Stimulated activated naive B cell treated with anti-CD40 and anti-IgM and Interleukin-4, amounts not matched to agents 10 μg/mL and 1 μg/mL and 100 μg/mL, for 72 hours (primary cell): ENCODE measurements at regions not wholly inside any gene's neighbourhood (a gene's known extent, or its start where the extent isn't known, plus 50 kb on each side); places are given as distances from the start of the nearest gene placed in this dataset.

Source experiments
- ATAC-seq, 2 donors: fragments of 150-1000 bp; cut with Tn5 transposase; replicated peaks; 2 replicates each; pipeline ENCODE4 v1.10.0; 2021; ENCODE audit warnings: moderate library complexity in 1 of 2
- DNase-seq: peaks from one replicate; pipeline ENCODE4 v3.0.0; 2021
- H3K27ac Mint-ChIP-seq: one replicate; pipeline ENCODE4 v1.8.0; 2022; ENCODE audit warnings: mild to moderate bottlenecking, mixed read lengths
- H3K27me3 Mint-ChIP-seq, 2 donors: one replicate each; pipeline ENCODE4 v1.8.0; 2022; ENCODE audit warnings: mixed read lengths in 2 of 2
- H3K36me3 Mint-ChIP-seq, 2 donors: one replicate each; pipeline ENCODE4 v1.8.0; 2022; ENCODE audit warnings: mixed read lengths in 2 of 2, mild to moderate bottlenecking in 1 of 2
- H3K4me1 Mint-ChIP-seq, 2 donors: one replicate each; pipeline ENCODE4 v1.8.0; 2022; ENCODE audit warnings: mixed read lengths in 2 of 2, mild to moderate bottlenecking in 1 of 2
- H3K4me3 Mint-ChIP-seq, 2 donors: one replicate each; pipeline ENCODE4 v1.8.0; 2022; ENCODE audit warnings: mild to moderate bottlenecking in 2 of 2, mixed read lengths in 2 of 2, moderate library complexity in 1 of 2
- H3K9me3 Mint-ChIP-seq, 2 donors: one replicate each; pipeline ENCODE4 v1.8.0; 2022; ENCODE audit warnings: mixed read lengths in 2 of 2, mild to moderate bottlenecking in 1 of 2

- Mint-ChIP-seq H3K4me1 (no peaks in the 10 kb centered on the region), H3K36me3 (no peaks in the 10 kb centered on the region), H3K4me3 (no peak overlapping the region), H3K27ac (no peak overlapping the region), H3K27me3 (no peaks in the 10 kb centered on the region), H3K9me3 (peaks cover 3 to 7% of the 10 kb centered on the region in 2 donors)
- DNase-seq = no peak
- ATAC-seq = no peak
Observed at GRCh38 chr13:89577301-89577700, 1770.2 kb upstream of the MIR17HG start.

DNA sequence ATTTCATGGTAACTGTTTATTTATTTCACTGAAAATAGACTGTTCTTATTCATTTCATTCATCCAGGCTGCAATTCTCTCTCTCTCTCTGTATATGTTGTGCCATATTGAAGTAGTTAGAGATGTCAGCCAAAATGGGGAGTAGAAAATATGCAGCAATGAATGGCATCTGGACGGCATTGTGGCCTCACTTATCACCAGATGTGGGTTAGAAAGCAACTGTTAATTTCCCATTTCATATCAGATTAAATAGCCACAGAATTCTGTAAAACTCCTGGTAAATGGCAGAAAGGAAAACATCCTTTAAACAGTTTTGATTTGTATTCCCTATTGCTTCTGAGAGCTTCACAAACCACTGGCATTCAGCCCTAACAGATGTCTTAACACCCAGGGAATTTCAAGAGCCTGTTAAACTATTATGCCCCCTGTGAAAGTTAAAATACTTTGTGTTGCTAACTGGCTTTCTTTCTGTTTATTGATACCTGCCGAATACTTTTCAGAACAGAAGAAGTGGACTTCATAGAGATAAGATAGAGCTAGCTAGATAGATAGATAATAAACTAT lies 1763.3 kb upstream of the MIR17HG start:
- Mint-ChIP-seq H3K27me3 (no peaks in the 10 kb centered on the region), H3K4me3 (no peak overlapping the region), H3K27ac (no peak overlapping the region), H3K4me1 (no peaks in the 10 kb centered on the region), H3K9me3 (peaks cover 0 to 6% of the 10 kb centered on the region in 2 donors), H3K36me3 (no peaks in the 10 kb centered on the region)
- ATAC-seq (no peak), DNase-seq (no peak)

- H3K9me3 Mint-ChIP-seq = peaks cover 10 to 14% of the 10 kb centered on the region in 2 donors
- H3K27ac Mint-ChIP-seq = no peak overlapping the region
- no peaks in the 10 kb centered on the region for H3K4me1 Mint-ChIP-seq
- no peaks in the 10 kb centered on the region for H3K36me3 Mint-ChIP-seq
- no peak overlapping the region for H3K4me3 Mint-ChIP-seq
- H3K27me3 Mint-ChIP-seq = no peaks in the 10 kb centered on the region
- ATAC-seq (no peak), DNase-seq (no peak)
Observed at GRCh38 chr13:89602655-89603054, 1744.8 kb upstream of the MIR17HG start.

GRCh38 chr13:89603187-89603586 lies 1744.3 kb upstream of the MIR17HG start:
- no peak for ATAC-seq
- H3K9me3 Mint-ChIP-seq = peaks cover 14% of the 10 kb centered on the region in 2 donors
- DNase-seq = no peak
- H3K4me3 Mint-ChIP-seq = no peak overlapping the region
- no peaks in the 10 kb centered on the region for H3K27me3 Mint-ChIP-seq
- no peaks in the 10 kb centered on the region for H3K36me3 Mint-ChIP-seq
- H3K4me1 Mint-ChIP-seq = no peaks in the 10 kb centered on the region
- H3K27ac Mint-ChIP-seq = no peak overlapping the region

GRCh38 chr13:89609318-89609717 lies 1738.2 kb upstream of the MIR17HG start:
- ATAC-seq (no peak), DNase-seq (no peak)
- no peak overlapping the region for H3K4me3 Mint-ChIP-seq
- peaks cover 4 to 11% of the 10 kb centered on the region in 2 donors for H3K9me3 Mint-ChIP-seq
- no peak overlapping the region for H3K27ac Mint-ChIP-seq
- no peaks in the 10 kb centered on the region for H3K4me1 Mint-ChIP-seq
- H3K27me3 Mint-ChIP-seq = no peaks in the 10 kb centered on the region
- no peaks in the 10 kb centered on the region for H3K36me3 Mint-ChIP-seq

DNA sequence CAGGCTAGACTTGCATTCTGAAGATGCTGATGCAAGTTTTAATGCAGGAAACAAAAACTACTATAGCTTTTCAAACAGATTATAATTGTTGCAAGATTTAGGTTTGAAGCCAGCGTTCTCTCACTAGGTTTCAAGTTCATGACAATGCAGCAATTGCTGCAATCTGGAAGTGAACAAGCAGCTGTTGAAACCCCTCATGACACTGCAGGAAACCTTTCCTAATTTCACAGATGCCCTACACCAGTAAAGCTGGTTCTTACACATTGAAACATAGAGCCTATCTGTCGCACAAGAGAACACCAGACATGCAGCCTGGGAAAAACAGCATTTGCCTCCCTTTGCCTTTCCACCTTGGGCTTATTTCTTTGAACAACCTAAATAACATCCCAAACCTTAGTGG lies 1737.2 kb upstream of the MIR17HG start:
- Mint-ChIP-seq H3K4me3 (no peak overlapping the region), H3K9me3 (peaks cover 4 to 10% of the 10 kb centered on the region in 2 donors), H3K27me3 (no peaks in the 10 kb centered on the region), H3K4me1 (no peaks in the 10 kb centered on the region), H3K27ac (no peak overlapping the region), H3K36me3 (no peaks in the 10 kb centered on the region)
- DNase-seq (no peak), ATAC-seq (no peak)

DNA sequence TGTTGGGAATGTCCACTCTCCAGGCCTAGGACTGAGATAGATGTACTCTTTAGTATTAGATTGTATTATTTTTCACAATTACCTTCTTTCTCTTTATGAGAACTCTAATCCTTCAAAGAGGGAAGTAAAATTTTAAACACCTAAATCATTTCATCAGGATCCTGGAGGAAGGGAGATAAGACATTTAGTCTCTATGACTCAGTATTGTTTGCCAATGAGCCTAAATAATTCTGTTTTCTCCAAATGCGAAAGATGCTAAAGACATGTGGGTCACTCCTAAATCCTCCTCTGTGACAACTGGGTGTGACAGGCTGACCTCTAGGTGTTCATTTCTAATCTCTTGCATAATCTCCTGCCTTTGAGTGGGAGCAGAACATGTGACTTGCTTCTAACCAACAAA lies 1736.6 kb upstream of the MIR17HG start:
- Mint-ChIP-seq H3K27ac (no peak overlapping the region), H3K9me3 (peaks cover 3 to 9% of the 10 kb centered on the region in 2 donors), H3K27me3 (no peaks in the 10 kb centered on the region), H3K4me3 (no peak overlapping the region), H3K4me1 (no peaks in the 10 kb centered on the region), H3K36me3 (no peaks in the 10 kb centered on the region)
- no peak for DNase-seq
- no peak for ATAC-seq

- DNase-seq = no peak
- Mint-ChIP-seq H3K27ac (no peak overlapping the region), H3K27me3 (no peaks in the 10 kb centered on the region), H3K36me3 (no peaks in the 10 kb centered on the region), H3K4me3 (no peak overlapping the region), H3K9me3 (peaks cover 0 to 7% of the 10 kb centered on the region in 2 donors), H3K4me1 (no peaks in the 10 kb centered on the region)
- no peak for ATAC-seq
Observed at GRCh38 chr13:89627996-89628395, 1719.5 kb upstream of the MIR17HG start.

DNA sequence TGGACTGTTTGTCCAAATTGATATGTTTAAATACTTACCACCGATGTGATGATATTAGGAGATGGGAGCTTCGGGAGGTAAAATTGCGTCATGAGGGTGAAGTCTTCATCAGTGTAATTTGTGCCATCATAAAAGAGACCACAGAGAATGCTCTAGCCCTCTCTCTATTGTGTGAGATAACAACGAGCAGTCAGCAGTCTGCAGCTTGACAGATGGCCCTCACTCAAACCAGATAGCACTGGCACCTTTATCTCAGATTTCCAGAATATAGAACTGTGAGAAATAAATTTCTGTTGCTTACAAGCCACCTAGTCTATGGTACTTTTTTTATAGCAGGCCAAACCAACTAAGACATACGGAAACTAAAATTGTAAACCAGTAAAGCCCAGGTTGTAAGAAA lies 1718.9 kb upstream of the MIR17HG start:
- Mint-ChIP-seq H3K4me3 (no peak overlapping the region), H3K4me1 (no peaks in the 10 kb centered on the region), H3K9me3 (peaks cover 0 to 8% of the 10 kb centered on the region in 2 donors), H3K36me3 (no peaks in the 10 kb centered on the region), H3K27ac (no peak overlapping the region), H3K27me3 (no peaks in the 10 kb centered on the region)
- ATAC-seq (no peak), DNase-seq (no peak)

DNA sequence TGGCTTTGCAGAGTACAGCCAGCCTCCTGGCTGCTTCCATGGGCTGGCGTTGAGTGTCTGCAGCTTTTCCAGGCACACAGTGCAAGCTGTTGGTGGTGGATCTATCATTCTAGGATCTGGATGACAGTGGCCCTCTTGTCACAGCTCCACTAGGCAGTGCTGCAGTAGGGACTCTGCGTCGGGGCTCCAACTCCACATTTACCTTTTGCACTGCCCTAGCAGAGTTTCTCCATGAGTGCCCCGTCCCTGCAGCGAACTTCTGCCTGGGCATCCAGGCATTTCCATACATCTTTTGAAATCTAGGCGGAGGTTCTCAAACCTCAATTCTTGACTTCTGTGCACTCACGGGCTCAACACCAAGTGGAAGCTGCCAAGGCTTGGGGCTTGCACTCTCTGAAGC lies 1697.3 kb upstream of the MIR17HG start:
- Mint-ChIP-seq H3K27me3 (no peaks in the 10 kb centered on the region), H3K36me3 (no peaks in the 10 kb centered on the region), H3K27ac (no peak overlapping the region), H3K4me3 (no peak overlapping the region), H3K4me1 (no peaks in the 10 kb centered on the region), H3K9me3 (peaks cover 6 to 19% of the 10 kb centered on the region in 2 donors)
- DNase-seq (no peak), ATAC-seq (no peak)

GRCh38 chr13:89660752-89661151 lies 1686.7 kb upstream of the MIR17HG start:
- H3K9me3 Mint-ChIP-seq = peaks cover 10 to 12% of the 10 kb centered on the region in 2 donors
- H3K27ac Mint-ChIP-seq = no peak overlapping the region
- no peak for DNase-seq
- ATAC-seq = no peak
- no peaks in the 10 kb centered on the region for H3K36me3 Mint-ChIP-seq
- no peaks in the 10 kb centered on the region for H3K27me3 Mint-ChIP-seq
- H3K4me3 Mint-ChIP-seq = no peak overlapping the region
- no peaks in the 10 kb centered on the region for H3K4me1 Mint-ChIP-seq

DNA sequence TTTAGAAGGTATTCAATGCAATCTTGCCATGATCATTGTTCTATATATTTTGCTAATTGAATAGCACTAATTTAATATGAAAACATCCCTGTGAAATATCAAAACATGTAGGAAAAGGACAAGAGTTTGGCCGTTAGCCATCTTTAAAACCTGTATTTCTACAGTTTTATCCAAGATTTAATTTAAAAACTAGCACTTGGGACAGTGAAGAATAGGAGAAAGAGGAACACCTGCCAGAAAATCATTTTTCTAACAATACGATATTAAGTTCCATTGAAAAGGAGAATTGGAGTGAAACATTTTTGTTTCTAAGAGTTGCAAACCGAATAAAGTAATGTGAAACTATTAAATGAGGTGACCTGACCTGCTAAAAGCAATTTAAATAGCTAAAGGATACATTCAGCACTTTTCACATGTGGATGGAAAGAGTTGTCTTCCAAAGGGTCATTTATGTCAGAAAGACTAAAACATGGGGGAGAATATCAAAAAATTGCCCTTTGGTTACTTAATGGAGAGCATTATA lies 1673.6 kb upstream of the MIR17HG start:
- Mint-ChIP-seq H3K27ac (no peak overlapping the region), H3K36me3 (no peaks in the 10 kb centered on the region), H3K4me1 (no peaks in the 10 kb centered on the region), H3K27me3 (no peaks in the 10 kb centered on the region), H3K9me3 (peaks cover 3 to 4% of the 10 kb centered on the region in 2 donors), H3K4me3 (no peak overlapping the region)
- DNase-seq (no peak), ATAC-seq (no peak)

GRCh38 chr13:89678466-89679121 lies 1668.9 kb upstream of the MIR17HG start:
- peaks cover 0 to 3% of the 10 kb centered on the region in 2 donors for H3K9me3 Mint-ChIP-seq
- H3K27ac Mint-ChIP-seq = no peak overlapping the region
- no peak for ATAC-seq
- H3K4me1 Mint-ChIP-seq = no peaks in the 10 kb centered on the region
- no peak for DNase-seq
- no peaks in the 10 kb centered on the region for H3K36me3 Mint-ChIP-seq
- H3K27me3 Mint-ChIP-seq = no peaks in the 10 kb centered on the region
- no peak overlapping the region for H3K4me3 Mint-ChIP-seq

DNA sequence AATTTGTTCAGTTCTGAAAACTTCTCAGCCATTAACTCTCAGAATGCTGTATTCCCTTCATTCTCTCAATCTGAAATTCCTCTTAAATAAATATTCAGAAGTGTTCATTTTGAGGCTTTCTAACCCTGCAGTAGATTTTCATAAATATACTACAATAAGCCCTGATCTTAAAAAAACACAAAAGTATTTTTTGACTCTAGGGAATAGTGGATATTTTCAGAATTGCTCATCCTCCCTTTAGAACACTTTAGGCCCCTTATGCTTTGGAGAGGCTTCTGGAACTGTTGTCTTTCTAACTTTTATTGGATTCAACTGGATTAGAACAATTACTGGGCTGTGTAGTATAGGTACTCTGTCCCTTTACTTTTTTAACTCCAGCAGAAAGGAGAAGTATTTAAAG lies 1662.6 kb upstream of the MIR17HG start:
- ATAC-seq (no peak), DNase-seq (no peak)
- peaks cover under 1 to 5% of the 10 kb centered on the region in 2 donors for H3K9me3 Mint-ChIP-seq
- no peaks in the 10 kb centered on the region for H3K27me3 Mint-ChIP-seq
- H3K27ac Mint-ChIP-seq = no peak overlapping the region
- no peaks in the 10 kb centered on the region for H3K4me1 Mint-ChIP-seq
- H3K4me3 Mint-ChIP-seq = no peak overlapping the region
- no peaks in the 10 kb centered on the region for H3K36me3 Mint-ChIP-seq

- Mint-ChIP-seq H3K27ac (no peak overlapping the region), H3K9me3 (peaks cover 3 to 5% of the 10 kb centered on the region in 2 donors), H3K36me3 (no peaks in the 10 kb centered on the region), H3K4me3 (no peak overlapping the region), H3K27me3 (no peaks in the 10 kb centered on the region), H3K4me1 (no peaks in the 10 kb centered on the region)
- ATAC-seq (no peak), DNase-seq (no peak)
Observed at GRCh38 chr13:89686171-89686570, 1661.3 kb upstream of the MIR17HG start.
